ENCODE measurements at regions not wholly inside any gene's neighbourhood (a gene's known extent, or its start where the extent isn't known, plus 50 kb on each side); places are given as distances from the start of the nearest gene placed in this dataset.

GRCh38 chr12:75571204-75571603 lies 59.8 kb upstream of the KRR1 start:
- DNase-seq (no peak), FAIRE-seq (no peak)
- Histone ChIP-seq H3K36me3 (ENCODE audit: control insufficient read depth in 2 of 3, insufficient read depth in 3 of 3, low read length in 3 of 3) (no peaks in the 10 kb centered on the region), H3K9ac (ENCODE audit: low read length in 3 of 3) (no peak overlapping the region), H3K4me1 (ENCODE audit: control insufficient read depth in 2 of 3, insufficient read depth in 2 of 3, low read depth in 1 of 3, low read length in 3 of 3) (no peaks in the 10 kb centered on the region), H3K27me3 (ENCODE audit: control insufficient read depth, insufficient read depth, low read length) (no peaks in the 10 kb centered on the region), H3K4me3 (ENCODE audit: low read length in 3 of 3) (no peak overlapping the region), H3K27ac (ENCODE audit: low read depth in 2 of 2, low read length in 2 of 2) (no peak overlapping the region), H3K9me3 (ENCODE audit: control insufficient read depth in 2 of 3, insufficient read depth in 1 of 3, low read length in 3 of 3) (no peaks in the 10 kb centered on the region)
- intact Hi-C loops (cut with DNase I) = no loop called here
- no peak for TF ChIP-seq CTCF (IDR thresholded peaks at IDR 0.05; ENCODE audit: borderline replicate concordance, extremely low read depth, insufficient read depth)

GRCh38 chr12:75568801-75569200 lies 57.4 kb upstream of the KRR1 start:
- Histone ChIP-seq H3K9me3 (ENCODE audit: control insufficient read depth in 2 of 3, insufficient read depth in 1 of 3, low read length in 3 of 3) (no peaks in the 10 kb centered on the region), H3K4me3 (ENCODE audit: low read length in 3 of 3) (no peak overlapping the region), H3K27me3 (ENCODE audit: control insufficient read depth, insufficient read depth, low read length) (no peaks in the 10 kb centered on the region), H3K9ac (ENCODE audit: low read length in 3 of 3) (no peak overlapping the region), H3K36me3 (ENCODE audit: control insufficient read depth in 2 of 3, insufficient read depth in 3 of 3, low read length in 3 of 3) (no peaks in the 10 kb centered on the region), H3K4me1 (ENCODE audit: control insufficient read depth in 2 of 3, insufficient read depth in 2 of 3, low read depth in 1 of 3, low read length in 3 of 3) (no peaks in the 10 kb centered on the region), H3K27ac (ENCODE audit: low read depth in 2 of 2, low read length in 2 of 2) (no peak overlapping the region)
- FAIRE-seq (no peak), DNase-seq (no peak)
- TF ChIP-seq CTCF (IDR thresholded peaks at IDR 0.05; ENCODE audit: borderline replicate concordance, extremely low read depth, insufficient read depth) = no peak
- intact Hi-C loops (cut with DNase I) = no loop called here

GRCh38 chr12:75568393-75568792 lies 57.0 kb upstream of the KRR1 start:
- FAIRE-seq (no peak), DNase-seq (peak in 2 of 5 donors; percentile 35 to 56)
- no peak overlapping the region for H3K9ac ChIP-seq (ENCODE audit: low read length in 3 of 3)
- intact Hi-C loops (cut with DNase I) = no loop called here
- H3K27ac ChIP-seq (ENCODE audit: low read depth in 2 of 2, low read length in 2 of 2) = no peak overlapping the region
- H3K27me3 ChIP-seq (ENCODE audit: control insufficient read depth, insufficient read depth, low read length) = no peaks in the 10 kb centered on the region
- H3K36me3 ChIP-seq (ENCODE audit: control insufficient read depth in 2 of 3, insufficient read depth in 3 of 3, low read length in 3 of 3) = no peaks in the 10 kb centered on the region
- H3K9me3 ChIP-seq (ENCODE audit: control insufficient read depth in 2 of 3, insufficient read depth in 1 of 3, low read length in 3 of 3) = no peaks in the 10 kb centered on the region
- no peak for TF ChIP-seq CTCF (IDR thresholded peaks at IDR 0.05; ENCODE audit: borderline replicate concordance, extremely low read depth, insufficient read depth)
- no peak overlapping the region for H3K4me3 ChIP-seq (ENCODE audit: low read length in 3 of 3)
- H3K4me1 ChIP-seq (ENCODE audit: control insufficient read depth in 2 of 3, insufficient read depth in 2 of 3, low read depth in 1 of 3, low read length in 3 of 3) = no peaks in the 10 kb centered on the region

- no peak for TF ChIP-seq CTCF (IDR thresholded peaks at IDR 0.05; ENCODE audit: borderline replicate concordance, extremely low read depth, insufficient read depth)
- H3K27ac ChIP-seq (ENCODE audit: low read depth in 2 of 2, low read length in 2 of 2) = no peak overlapping the region
- FAIRE-seq = no peak
- no peaks in the 10 kb centered on the region for H3K27me3 ChIP-seq (ENCODE audit: control insufficient read depth, insufficient read depth, low read length)
- intact Hi-C loops (cut with DNase I) = no loop called here
- H3K9me3 ChIP-seq (ENCODE audit: control insufficient read depth in 2 of 3, insufficient read depth in 1 of 3, low read length in 3 of 3) = no peaks in the 10 kb centered on the region
- no peak overlapping the region for H3K4me3 ChIP-seq (ENCODE audit: low read length in 3 of 3)
- H3K9ac ChIP-seq (ENCODE audit: low read length in 3 of 3) = no peak overlapping the region
- H3K4me1 ChIP-seq (ENCODE audit: control insufficient read depth in 2 of 3, insufficient read depth in 2 of 3, low read depth in 1 of 3, low read length in 3 of 3) = no peaks in the 10 kb centered on the region
- H3K36me3 ChIP-seq (ENCODE audit: control insufficient read depth in 2 of 3, insufficient read depth in 3 of 3, low read length in 3 of 3) = no peaks in the 10 kb centered on the region
- no peak for DNase-seq
Measured at GRCh38 chr12:75565795-75566194, 54.4 kb upstream of the KRR1 start.

Data from kidney (tissue), 13 donors.